ENCODE measurements at regions not wholly inside any gene's neighbourhood (a gene's known extent, or its start where the extent isn't known, plus 50 kb on each side); places are given as distances from the start of the nearest gene placed in this dataset.

DNA sequence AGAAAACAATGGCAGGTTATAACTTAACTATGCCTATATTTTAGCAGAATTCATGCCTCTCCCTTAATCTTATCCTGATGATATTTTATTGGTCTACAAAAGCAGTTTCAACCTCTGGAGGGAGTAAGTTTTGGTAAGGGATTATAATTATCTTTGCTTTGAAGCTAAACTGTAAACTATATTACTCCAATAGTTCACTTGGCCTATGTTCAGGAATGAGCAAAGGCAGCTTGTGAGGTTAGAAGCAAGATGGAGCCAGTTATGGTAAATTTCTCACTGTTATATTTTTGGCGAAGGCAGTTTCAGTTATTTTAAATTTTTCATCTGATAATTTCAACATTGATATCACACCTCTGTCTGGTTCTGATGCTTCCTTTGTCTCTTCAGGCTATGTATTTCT is 192.5 kb upstream of the RGPD4 start:
- H3K4me3 Mint-ChIP-seq (ENCODE audit: unreplicated experiment), result no peak overlapping the region
- no peaks in the 10 kb centered on the region for H3K27me3 Mint-ChIP-seq (ENCODE audit: insufficient read depth, unreplicated experiment)
- ChIA-PET POLR2A (interaction anchor here (0.6 kb wide), 2 partner anchors 27 to 1607 kb away, joined by 3 to 4 read pairs; no protein-coding TSS in a partner anchor), CTCF (no interaction called here)
- intact Hi-C loops (cut with micrococcal nuclease), result loop anchor here (5.0 kb wide), 1 partner anchor 47 kb away; no protein-coding TSS in a partner anchor
- no peaks in the 10 kb centered on the region for H3K36me3 Mint-ChIP-seq (ENCODE audit: insufficient read depth, unreplicated experiment)
- DNase-seq (ENCODE audit: unreplicated experiment), result no peak
- BruUV-seq (replicated peaks), result no TSS peak
- H3K4me1 Mint-ChIP-seq (ENCODE audit: insufficient read depth, unreplicated experiment), result peaks cover 16% of the 10 kb centered on the region
- TF ChIP-seq, protein P1, sequence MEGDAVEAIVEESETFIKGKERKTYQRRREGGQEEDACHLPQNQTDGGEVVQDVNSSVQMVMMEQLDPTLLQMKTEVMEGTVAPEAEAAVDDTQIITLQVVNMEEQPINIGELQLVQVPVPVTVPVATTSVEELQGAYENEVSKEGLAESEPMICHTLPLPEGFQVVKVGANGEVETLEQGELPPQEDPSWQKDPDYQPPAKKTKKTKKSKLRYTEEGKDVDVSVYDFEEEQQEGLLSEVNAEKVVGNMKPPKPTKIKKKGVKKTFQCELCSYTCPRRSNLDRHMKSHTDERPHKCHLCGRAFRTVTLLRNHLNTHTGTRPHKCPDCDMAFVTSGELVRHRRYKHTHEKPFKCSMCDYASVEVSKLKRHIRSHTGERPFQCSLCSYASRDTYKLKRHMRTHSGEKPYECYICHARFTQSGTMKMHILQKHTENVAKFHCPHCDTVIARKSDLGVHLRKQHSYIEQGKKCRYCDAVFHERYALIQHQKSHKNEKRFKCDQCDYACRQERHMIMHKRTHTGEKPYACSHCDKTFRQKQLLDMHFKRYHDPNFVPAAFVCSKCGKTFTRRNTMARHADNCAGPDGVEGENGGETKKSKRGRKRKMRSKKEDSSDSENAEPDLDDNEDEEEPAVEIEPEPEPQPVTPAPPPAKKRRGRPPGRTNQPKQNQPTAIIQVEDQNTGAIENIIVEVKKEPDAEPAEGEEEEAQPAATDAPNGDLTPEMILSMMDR (IDR thresholded peaks at IDR 0.05; ENCODE audit: unreplicated experiment), result no peak
- H3K9me3 Mint-ChIP-seq (ENCODE audit: unreplicated experiment), result peaks cover 7% of the 10 kb centered on the region
- H3K27ac Mint-ChIP-seq (ENCODE audit: low read depth, unreplicated experiment), result peak overlapping the region; percentile 44

DNA sequence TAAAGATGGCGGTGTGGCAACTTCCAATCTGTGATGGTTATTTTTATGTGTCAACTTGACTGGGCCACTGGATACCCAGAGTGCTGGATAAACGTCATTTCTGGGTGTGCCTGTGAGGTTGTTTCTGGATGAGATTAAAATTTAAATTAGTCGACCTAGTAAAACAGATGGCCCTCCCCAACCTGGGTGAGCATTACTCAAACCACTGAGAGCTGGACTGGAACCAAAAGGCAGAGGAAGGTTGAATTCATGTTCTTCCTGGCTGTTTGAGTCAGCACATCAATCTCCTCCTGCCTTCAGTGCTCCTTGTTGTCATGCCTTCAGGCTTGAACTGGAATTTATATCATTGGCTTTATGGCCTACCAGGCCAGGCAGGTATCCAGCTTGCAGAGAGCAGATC is 190.8 kb upstream of the RGPD4 start:
- ChIA-PET CTCF (interaction anchor here (0.5 kb wide), 1 partner anchor 300 kb away, joined by 5 read pairs; no protein-coding TSS in a partner anchor), POLR2A (interaction anchor here (0.6 kb wide), 1 partner anchor 58 kb away, joined by 3 read pairs; no protein-coding TSS in a partner anchor)
- intact Hi-C loops (cut with micrococcal nuclease), result no loop called here
- Mint-ChIP-seq H3K4me1 (ENCODE audit: insufficient read depth, unreplicated experiment) (peaks cover 16% of the 10 kb centered on the region), H3K4me3 (ENCODE audit: unreplicated experiment) (no peak overlapping the region), H3K27me3 (ENCODE audit: insufficient read depth, unreplicated experiment) (no peaks in the 10 kb centered on the region), H3K27ac (ENCODE audit: low read depth, unreplicated experiment) (peak overlapping the region; percentile 69), H3K9me3 (ENCODE audit: unreplicated experiment) (peaks cover 8% of the 10 kb centered on the region), H3K36me3 (ENCODE audit: insufficient read depth, unreplicated experiment) (no peaks in the 10 kb centered on the region)
- DNase-seq (ENCODE audit: unreplicated experiment), result peak; percentile 75
- BruUV-seq (replicated peaks), result no TSS peak
- TF ChIP-seq, protein P1 (IDR thresholded peaks at IDR 0.05; ENCODE audit: unreplicated experiment), result no peak

DNA sequence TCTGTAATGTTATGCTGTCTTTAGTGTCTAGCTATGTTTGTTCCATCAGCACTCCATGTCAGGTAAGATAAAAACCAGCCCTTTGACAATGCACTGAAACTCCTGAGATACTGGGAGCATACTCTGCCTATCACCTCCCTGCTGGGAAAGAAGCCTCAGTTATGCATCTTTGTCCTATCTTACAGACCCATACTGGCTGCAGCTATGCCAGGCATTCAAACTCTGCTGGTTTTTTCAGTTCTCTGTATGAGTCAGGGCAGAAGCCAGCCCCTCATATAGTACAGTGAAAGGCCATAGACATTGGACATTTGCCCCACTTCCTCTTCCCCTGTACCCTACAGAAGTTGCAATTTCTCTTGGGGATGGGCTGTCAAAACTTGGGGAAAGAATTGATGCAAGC is 181.1 kb upstream of the RGPD4 start:
- POLR2A ChIA-PET, result no interaction called here
- no peak overlapping the region for H3K4me3 Mint-ChIP-seq (ENCODE audit: unreplicated experiment)
- no peaks in the 10 kb centered on the region for H3K36me3 Mint-ChIP-seq (ENCODE audit: insufficient read depth, unreplicated experiment)
- TF ChIP-seq, protein P1 (IDR thresholded peaks at IDR 0.05; ENCODE audit: unreplicated experiment), result no peak
- no peaks in the 10 kb centered on the region for H3K4me1 Mint-ChIP-seq (ENCODE audit: insufficient read depth, unreplicated experiment)
- intact Hi-C loops (cut with micrococcal nuclease), result no loop called here
- peaks cover 22% of the 10 kb centered on the region for H3K9me3 Mint-ChIP-seq (ENCODE audit: unreplicated experiment)
- DNase-seq (ENCODE audit: unreplicated experiment), result no peak
- H3K27ac Mint-ChIP-seq (ENCODE audit: low read depth, unreplicated experiment), result no peak overlapping the region
- no TSS peak for BruUV-seq (replicated peaks)
- no peaks in the 10 kb centered on the region for H3K27me3 Mint-ChIP-seq (ENCODE audit: insufficient read depth, unreplicated experiment)
- CTCF ChIA-PET, result no interaction called here

DNA sequence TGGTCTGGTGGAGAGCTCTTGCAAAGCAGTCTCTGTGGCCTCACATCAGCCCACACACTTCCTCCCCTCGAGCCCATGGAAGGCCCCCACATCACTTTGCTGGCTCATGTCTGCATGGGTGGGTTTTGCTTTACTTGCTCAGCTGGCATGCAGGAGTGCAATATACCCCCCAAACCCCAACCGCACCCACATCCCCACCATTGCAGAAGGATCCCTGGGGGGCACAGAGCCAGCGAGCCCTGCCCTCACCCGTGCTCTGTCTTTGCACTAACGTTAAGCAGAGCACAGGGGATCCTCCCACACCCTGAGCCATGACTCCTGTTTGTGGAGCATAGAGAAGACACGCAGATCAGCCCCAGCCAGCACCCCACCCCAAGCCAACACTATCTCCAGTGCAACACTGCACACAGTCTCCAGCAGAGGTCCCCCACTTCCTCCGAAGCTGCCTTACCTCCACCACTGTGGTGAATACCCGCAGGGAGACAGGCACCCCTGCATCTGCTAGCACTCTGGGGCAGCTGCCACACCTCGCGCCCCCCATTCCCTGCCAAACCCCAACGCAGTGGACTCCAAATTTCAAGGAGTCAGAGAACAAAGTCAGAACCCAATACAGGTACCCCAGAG is 177.8 kb upstream of the RGPD4 start:
- CTCF ChIA-PET, result no interaction called here
- TF ChIP-seq, protein P1 (IDR thresholded peaks at IDR 0.05; ENCODE audit: unreplicated experiment), result no peak
- no peak overlapping the region for H3K27ac Mint-ChIP-seq (ENCODE audit: low read depth, unreplicated experiment)
- no peaks in the 10 kb centered on the region for H3K4me1 Mint-ChIP-seq (ENCODE audit: insufficient read depth, unreplicated experiment)
- H3K36me3 Mint-ChIP-seq (ENCODE audit: insufficient read depth, unreplicated experiment), result no peaks in the 10 kb centered on the region
- POLR2A ChIA-PET, result no interaction called here
- intact Hi-C loops (cut with micrococcal nuclease), result no loop called here
- peaks cover 14% of the 10 kb centered on the region for H3K9me3 Mint-ChIP-seq (ENCODE audit: unreplicated experiment)
- no TSS peak for BruUV-seq (replicated peaks)
- no peak overlapping the region for H3K4me3 Mint-ChIP-seq (ENCODE audit: unreplicated experiment)
- no peak for DNase-seq (ENCODE audit: unreplicated experiment)
- H3K27me3 Mint-ChIP-seq (ENCODE audit: insufficient read depth, unreplicated experiment), result no peaks in the 10 kb centered on the region

Measured in MCF 10A (cell line).